ENCODE measurements at regions not wholly inside any gene's neighbourhood (a gene's known extent, or its start where the extent isn't known, plus 50 kb on each side); places are given as distances from the start of the nearest gene placed in this dataset.
"Not testable (repeated sequence)": the region's sequence is repeated elsewhere in the genome, so short reads cannot be mapped to it uniquely, and the experiment has no call there.

GRCh38 chr18:43797347-43797746 lies 520.1 kb upstream of the SYT4 start:
- DNase-seq (ENCODE audit: low read depth) = no peak

GRCh38 chr18:43800584-43800983 lies 523.3 kb upstream of the SYT4 start:
- DNase-seq (ENCODE audit: low read depth) = no peak

- peak; percentile 15 for DNase-seq (ENCODE audit: low read depth)
Observed at GRCh38 chr18:43805646-43806194, 528.4 kb upstream of the SYT4 start.

GRCh38 chr18:43812627-43813026 lies 535.3 kb upstream of the SYT4 start:
- DNase-seq (ENCODE audit: low read depth) = no peak

GRCh38 chr18:43819397-43819796 lies 542.1 kb upstream of the SYT4 start:
- DNase-seq (ENCODE audit: low read depth) = no peak

- no peak for DNase-seq (ENCODE audit: low read depth)
Observed at GRCh38 chr18:43819873-43820272, 542.6 kb upstream of the SYT4 start.

GRCh38 chr18:43825768-43826167 lies 548.5 kb upstream of the SYT4 start:
- no peak for DNase-seq (ENCODE audit: low read depth)

GRCh38 chr18:43826215-43826614 lies 548.9 kb upstream of the SYT4 start:
- DNase-seq (ENCODE audit: low read depth) = no peak

- DNase-seq (ENCODE audit: low read depth) = no peak
Observed at GRCh38 chr18:43827311-43827710, 550.0 kb upstream of the SYT4 start.

- no peak for DNase-seq (ENCODE audit: low read depth)
Observed at GRCh38 chr18:43830303-43830702, 553.0 kb upstream of the SYT4 start.

- DNase-seq (ENCODE audit: low read depth) = no peak
Observed at GRCh38 chr18:43830947-43831346, 553.7 kb upstream of the SYT4 start.

GRCh38 chr18:43846299-43846698 lies 569.0 kb upstream of the SYT4 start:
- no peak for DNase-seq (ENCODE audit: low read depth)

GRCh38 chr18:43847164-43848091 lies 570.1 kb upstream of the SYT4 start:
- DNase-seq (ENCODE audit: low read depth) = peak; percentile 58

- not testable (repeated sequence) for DNase-seq (ENCODE audit: low read depth)
Observed at GRCh38 chr18:43849831-43850230, 572.5 kb upstream of the SYT4 start.

- no peak for DNase-seq (ENCODE audit: low read depth)
Observed at GRCh38 chr18:43855376-43855775, 578.1 kb upstream of the SYT4 start.

GRCh38 chr18:43863180-43863579 lies 585.9 kb upstream of the SYT4 start:
- peak; percentile 66 for DNase-seq (ENCODE audit: low read depth)

GRCh38 chr18:43866696-43867095 lies 589.4 kb upstream of the SYT4 start:
- DNase-seq (ENCODE audit: low read depth) = no peak

GRCh38 chr18:43868497-43868995 lies 591.3 kb upstream of the SYT4 start:
- no peak for DNase-seq (ENCODE audit: low read depth)

- DNase-seq (ENCODE audit: low read depth) = peak; percentile 58
Observed at GRCh38 chr18:43869451-43870008, 592.2 kb upstream of the SYT4 start.

- no peak for DNase-seq (ENCODE audit: low read depth)
Observed at GRCh38 chr18:43870626-43871025, 593.3 kb upstream of the SYT4 start.

GRCh38 chr18:43875511-43875910 lies 598.2 kb upstream of the SYT4 start:
- DNase-seq (ENCODE audit: low read depth) = no peak

- DNase-seq (ENCODE audit: low read depth) = no peak
Observed at GRCh38 chr18:43876286-43876685, 599.0 kb upstream of the SYT4 start.

GRCh38 chr18:43876748-43877147 lies 599.5 kb upstream of the SYT4 start:
- DNase-seq (ENCODE audit: low read depth) = no peak

Measured in stromal cell of bone marrow (primary cell).